GM12864 (cell line): ENCODE measurements at regions not wholly inside any gene's neighbourhood (a gene's known extent, or its start where the extent isn't known, plus 50 kb on each side); places are given as distances from the start of the nearest gene placed in this dataset.

ENCODE experiments used
- DNase-seq: peaks from one replicate; pipeline ENCODE4 v3.0.0-alpha.2; 2011; ENCODE audit warnings: low read depth
- H3K4me3 ChIP-seq: 2 replicates; pipeline ENCODE4 v1.5.1; 2011; ENCODE audit warnings: mild to moderate bottlenecking, low read depth, low read length, control low read depth
- CTCF ChIP-seq: IDR thresholded peaks from 2 replicates; pipeline ENCODE4 v1.5.1; 2011; ENCODE audit warnings: low read depth, mild to moderate bottlenecking, moderate library complexity, low read length, control low read depth, inconsistent platforms; ENCODE audit errors: missing control alignments

- TF ChIP-seq CTCF: no peak
- no peak for DNase-seq
Measured at GRCh38 chr16:60564588-60564987, 1471.7 kb downstream of the CDH8 start.

DNA sequence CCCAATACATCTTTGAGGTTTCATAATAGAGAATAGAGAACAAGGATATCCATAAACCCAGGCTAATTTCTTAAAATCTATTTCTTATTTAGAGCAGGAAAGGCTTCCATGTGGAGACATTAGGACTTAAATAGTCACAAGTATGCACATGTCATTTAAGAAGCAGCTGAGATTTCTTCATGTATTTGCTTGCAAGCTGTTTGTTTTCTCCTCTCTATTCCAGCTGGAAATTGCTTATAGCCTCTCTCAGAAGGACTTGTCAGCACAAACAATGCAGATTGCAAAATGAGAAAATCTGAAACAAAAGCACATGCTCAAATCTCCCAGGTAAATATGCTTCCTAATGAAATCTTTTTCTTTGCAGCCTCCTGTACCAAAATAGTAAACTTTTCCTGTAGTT lies 1473.1 kb downstream of the CDH8 start:
- no peak overlapping the region for H3K4me3 ChIP-seq
- DNase-seq: no peak
- TF ChIP-seq CTCF: no peak

More at GRCh38 chr16:60564588-60564987, 1471.7 kb downstream of the CDH8 start:
- H3K4me3 ChIP-seq: no peak overlapping the region

GRCh38 chr16:60558936-60559335 lies 1477.3 kb downstream of the CDH8 start:
- DNase-seq: no peak
- no peak for TF ChIP-seq CTCF
- H3K4me3 ChIP-seq: no peak overlapping the region

GRCh38 chr16:60553090-60553757 lies 1483.0 kb downstream of the CDH8 start:
- DNase-seq: no peak
- no peak for TF ChIP-seq CTCF

GRCh38 chr16:60541535-60541934 lies 1494.7 kb downstream of the CDH8 start:
- H3K4me3 ChIP-seq: no peak overlapping the region
- TF ChIP-seq CTCF: no peak
- DNase-seq: no peak

More at GRCh38 chr16:60553090-60553757, 1483.0 kb downstream of the CDH8 start:
- H3K4me3 ChIP-seq: no peak overlapping the region

DNA sequence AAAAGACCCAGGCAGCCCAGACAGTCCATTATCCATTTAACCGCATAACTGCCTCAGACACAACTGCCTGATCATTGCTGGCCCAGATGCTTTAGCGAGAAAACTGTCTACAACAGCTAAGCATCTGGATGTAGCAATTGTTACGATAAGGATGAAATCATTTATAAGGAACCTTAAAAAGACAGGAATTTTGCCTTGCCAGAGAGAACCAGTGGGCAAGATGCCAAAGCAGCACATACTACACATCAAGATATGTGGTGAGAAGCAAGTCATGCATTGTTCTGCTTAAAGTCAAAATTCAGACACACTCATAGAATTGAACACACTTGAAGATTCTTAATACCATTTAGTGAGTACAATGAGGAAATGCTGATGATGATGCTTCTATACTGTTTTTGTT lies 1525.3 kb downstream of the CDH8 start:
- DNase-seq: no peak
- no peak for TF ChIP-seq CTCF
- no peak overlapping the region for H3K4me3 ChIP-seq

- DNase-seq: no peak
- TF ChIP-seq CTCF: no peak
- no peak overlapping the region for H3K4me3 ChIP-seq
Measured at GRCh38 chr16:60510208-60510607, 1526.0 kb downstream of the CDH8 start.
